ENCODE measurements at regions not wholly inside any gene's neighbourhood (a gene's known extent, or its start where the extent isn't known, plus 50 kb on each side); places are given as distances from the start of the nearest gene placed in this dataset.

GRCh38 chr18:41501848-41502247 is 453.2 kb upstream of the PIK3C3 start:
- no peak for TF ChIP-seq POLR2A (IDR thresholded peaks at IDR 0.05)
- no peak for TF ChIP-seq CTCF (IDR thresholded peaks at IDR 0.05)
- Histone ChIP-seq H3K4me3 (no peak overlapping the region), H3K4me1 (no peaks in the 10 kb centered on the region), H3K9me3 (no peaks in the 10 kb centered on the region), H3K27me3 (no peaks in the 10 kb centered on the region), H3K36me3 (no peaks in the 10 kb centered on the region), H3K27ac (no peak overlapping the region)
- intact Hi-C loops (cut with DNase I): no loop called here
- DNase-seq (no peak), ATAC-seq (no peak)
- 95 to 99% (median 97%) methylated on average over 3 of the region's 3 CpGs for WGBS, 4 donors

GRCh38 chr18:41499345-41499744 is 455.7 kb upstream of the PIK3C3 start:
- Histone ChIP-seq H3K27ac (no peak overlapping the region), H3K4me3 (no peak overlapping the region), H3K27me3 (no peaks in the 10 kb centered on the region), H3K36me3 (no peaks in the 10 kb centered on the region), H3K9me3 (no peaks in the 10 kb centered on the region), H3K4me1 (no peaks in the 10 kb centered on the region)
- 85 to 100% (median 91%) methylated on average over 1 of the region's 1 CpG for WGBS, 4 donors
- intact Hi-C loops (cut with DNase I): no loop called here
- ATAC-seq (no peak), DNase-seq (no peak)
- TF ChIP-seq POLR2A (IDR thresholded peaks at IDR 0.05) (no peak), CTCF (IDR thresholded peaks at IDR 0.05) (no peak)

GRCh38 chr18:41490861-41491260 is 464.2 kb upstream of the PIK3C3 start:
- Histone ChIP-seq H3K9me3 (peaks cover 0 to 8% (median 0%) of the 10 kb centered on the region in 12 donors), H3K27me3 (no peaks in the 10 kb centered on the region), H3K4me3 (no peak overlapping the region), H3K4me1 (no peaks in the 10 kb centered on the region), H3K27ac (no peak overlapping the region), H3K36me3 (no peaks in the 10 kb centered on the region)
- TF ChIP-seq CTCF (IDR thresholded peaks at IDR 0.05): no peak
- TF ChIP-seq POLR2A (IDR thresholded peaks at IDR 0.05): no peak
- intact Hi-C loops (cut with DNase I): no loop called here
- WGBS, 4 donors: 90 to 97% (median 94%) methylated on average over 1 of the region's 1 CpG
- DNase-seq (no peak), ATAC-seq (no peak)

- no peak for ATAC-seq
- H3K27ac ChIP-seq: no peak overlapping the region
- no peaks in the 10 kb centered on the region for H3K27me3 ChIP-seq
- H3K9me3 ChIP-seq: peaks cover 0 to 5% (median 0%) of the 10 kb centered on the region in 12 donors
- 48 to 75% (median 59%) methylated on average over 1 of the region's 1 CpG for WGBS, 4 donors
- no peak for TF ChIP-seq CTCF (IDR thresholded peaks at IDR 0.05)
- TF ChIP-seq POLR2A (IDR thresholded peaks at IDR 0.05): no peak
- H3K36me3 ChIP-seq: no peaks in the 10 kb centered on the region
- intact Hi-C loops (cut with DNase I): no loop called here
- no peak for DNase-seq
- H3K4me1 ChIP-seq: no peaks in the 10 kb centered on the region
- no peak overlapping the region for H3K4me3 ChIP-seq
Observed at GRCh38 chr18:41486575-41486974, 468.5 kb upstream of the PIK3C3 start.
